Motor neuron (in vitro differentiated cells): ENCODE measurements at regions not wholly inside any gene's neighbourhood (a gene's known extent, or its start where the extent isn't known, plus 50 kb on each side); places are given as distances from the start of the nearest gene placed in this dataset.

Source experiments
- ATAC-seq, 8 experiments: fragments of 200-7000 bp; cut with Tn5 transposase; replicated peaks in 6 of 8; 2 replicates each; pipeline ENCODE4 v1.8.0; 2021; ENCODE audit warnings: mild to moderate bottlenecking in 8 of 8, moderate library complexity in 8 of 8
- H3K27ac ChIP-seq, 2 donors: fragments of 250-450 bp; sonication (Bioruptor Pico); 2 replicates each; pipeline ENCODE4 v1.9.0; 2021; ENCODE audit warnings: antibody characterized with exemption in 2 of 2, mild to moderate bottlenecking in 2 of 2, moderate library complexity in 1 of 2
- H3K4me1 ChIP-seq, 2 donors: fragments of 250-450 bp; sonication (Bioruptor Pico); replicated peaks in 1 of 2; 2 replicates each; pipeline ENCODE4 v1.6.1; 2021; ENCODE audit warnings: antibody characterized with exemption in 2 of 2, mild to moderate bottlenecking in 2 of 2, moderate library complexity in 1 of 2
- H3K4me3 ChIP-seq, 5 donors: fragments of 250-450 bp; sonication (Bioruptor Pico); 2 replicates each; pipeline ENCODE4 v1.9.0; 2021; ENCODE audit warnings: antibody characterized with exemption in 5 of 5, mild to moderate bottlenecking in 5 of 5, moderate library complexity in 4 of 5
- WGBS, 10 experiments: fragments of 450-650 bp; shearing (Covaris generic); methylation state at CpG; one replicate each; pipeline ENCODE4 v1.0.0; 2022; 5-methylcytosine and 5-hydroxymethylcytosine counted together
- in situ Hi-C, 9 experiments: fragments of 400-800 bp; cut with MboI; loops; one replicate each; pipeline ENCODE4 v1.15.0; 2021; ENCODE audit warnings: low sequenced_read_pairs in 9 of 9, low pct_unique_long_range_greater_than_20kb in 2 of 9; ENCODE audit not compliant: unreplicated experiment in 9 of 9

DNA sequence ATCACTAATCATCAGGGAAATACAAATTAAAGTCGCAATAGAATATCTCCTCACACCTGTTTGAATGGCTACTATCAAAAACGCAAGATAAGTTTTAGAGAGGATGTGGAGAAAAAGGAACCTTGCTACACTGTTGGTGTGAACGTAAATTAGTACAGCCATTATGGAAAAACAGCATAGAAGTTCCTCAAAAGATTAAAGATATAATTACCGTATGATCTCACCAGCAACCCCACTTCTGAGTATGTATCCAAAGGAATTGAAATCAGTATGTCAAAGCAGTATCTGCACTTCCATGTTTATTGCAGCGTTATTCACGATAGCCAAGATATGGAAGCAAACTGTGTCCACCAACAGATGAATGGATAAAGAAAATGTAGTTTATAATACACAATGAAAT, 164.4 kb downstream of the ZNF365 start:
- H3K27ac ChIP-seq: no peak overlapping the region
- in situ Hi-C loops: no loop called here
- ATAC-seq: no peak
- WGBS, 10 experiments: 60 to 100% (median 90%) methylated on average over 2 to 6 of the region's 6 CpGs
- no peak overlapping the region for H3K4me3 ChIP-seq
- no peaks in the 10 kb centered on the region for H3K4me1 ChIP-seq

DNA sequence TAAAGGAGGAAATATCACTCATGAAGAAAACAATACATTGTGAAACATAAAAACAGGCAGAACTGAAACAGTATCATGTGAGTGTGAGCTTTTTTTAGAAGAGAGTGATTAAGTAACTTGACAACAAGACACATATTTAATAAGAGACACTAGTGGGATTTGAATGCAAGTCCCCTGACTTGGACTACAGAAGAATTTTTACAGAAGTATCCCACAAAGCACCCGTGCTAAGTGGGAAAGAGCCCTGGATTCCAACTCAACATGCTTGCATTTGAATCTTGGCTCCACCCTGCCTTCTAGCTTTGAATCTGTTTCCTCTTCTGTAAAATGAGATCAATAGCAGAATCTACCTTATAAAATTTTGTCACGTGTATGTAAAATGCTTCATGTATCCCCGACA, 166.2 kb downstream of the ZNF365 start:
- Histone ChIP-seq H3K4me3 (no peak overlapping the region), H3K4me1 (no peaks in the 10 kb centered on the region), H3K27ac (no peak overlapping the region)
- in situ Hi-C loops: no loop called here
- ATAC-seq: no peak
- WGBS, 10 experiments: 0 to 83% (median 40%) methylated on average over 1 to 3 of the region's 3 CpGs; no CpG with 5 or more reads in 1 of the 10 experiments

DNA sequence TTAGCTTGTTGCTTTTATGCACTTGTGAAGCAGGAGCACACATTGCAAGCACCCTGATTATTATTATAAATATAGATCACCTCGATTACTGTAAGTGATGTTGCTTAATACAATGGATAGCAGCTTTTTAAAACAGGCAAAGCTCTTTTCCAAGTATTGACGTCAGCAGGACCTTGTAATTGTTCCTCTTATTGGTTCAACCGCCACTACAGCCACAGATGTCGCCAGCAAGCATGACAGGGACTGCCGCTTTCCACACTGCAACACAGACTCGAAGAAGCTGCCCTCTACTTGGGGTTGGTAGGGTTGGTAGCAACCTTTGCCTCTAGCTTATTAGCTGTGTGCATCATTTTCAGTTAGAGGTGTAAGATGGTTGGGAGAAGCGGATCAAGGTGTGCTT, 167.6 kb downstream of the ZNF365 start:
- no peak for ATAC-seq
- WGBS, 10 experiments: 20 to 100% (median 77%) methylated on average over 1 to 7 of the region's 7 CpGs; no CpG with 5 or more reads in 1 of the 10 experiments
- no peak overlapping the region for H3K27ac ChIP-seq
- no peaks in the 10 kb centered on the region for H3K4me1 ChIP-seq
- no peak overlapping the region for H3K4me3 ChIP-seq
- in situ Hi-C loops: no loop called here

DNA sequence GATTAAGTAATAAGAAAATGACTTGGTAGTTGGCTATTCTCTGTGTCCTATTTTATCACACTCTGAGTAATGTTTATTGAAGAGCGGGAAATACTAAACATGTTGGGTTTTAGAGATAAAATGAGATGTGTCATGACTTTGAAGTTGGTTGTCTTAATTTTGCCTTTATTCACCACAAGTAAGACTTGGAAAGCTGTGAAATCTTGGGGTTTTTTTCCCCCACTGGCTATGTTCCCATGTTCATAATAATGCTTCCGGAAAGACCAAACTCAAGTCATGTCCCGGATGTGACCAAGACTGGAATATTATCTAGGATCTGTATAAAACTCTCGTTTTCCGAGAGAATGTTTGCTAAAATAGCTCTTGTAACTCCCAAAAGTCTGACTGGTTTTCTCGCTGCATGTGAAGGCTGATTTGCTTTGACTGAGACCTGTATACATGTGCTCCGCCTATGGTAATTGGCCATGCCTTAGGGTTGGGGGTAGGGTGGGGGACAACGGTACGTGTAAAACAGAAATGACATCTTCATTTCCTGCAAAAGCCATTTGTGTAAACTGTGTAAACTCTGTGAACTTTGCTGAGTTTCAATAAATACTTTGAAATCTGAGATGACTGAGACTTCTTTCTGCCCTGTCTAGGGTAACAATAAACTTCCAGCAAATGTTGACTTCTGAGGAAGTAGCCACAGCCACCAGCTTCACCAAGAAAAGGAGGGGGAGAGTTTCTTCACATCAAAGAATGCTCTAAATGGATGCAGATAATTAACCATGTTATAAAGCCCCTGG, 169.6 kb downstream of the ZNF365 start:
- in situ Hi-C loops: no loop called here
- ATAC-seq: no peak
- Histone ChIP-seq H3K4me3 (no peak overlapping the region), H3K27ac (no peak overlapping the region), H3K4me1 (no peaks in the 10 kb centered on the region)
- 75 to 97% (median 88%) methylated on average over 1 to 8 of the region's 9 CpGs; no CpG with 5 or more reads in 1 of the 10 experiments for WGBS, 10 experiments

DNA sequence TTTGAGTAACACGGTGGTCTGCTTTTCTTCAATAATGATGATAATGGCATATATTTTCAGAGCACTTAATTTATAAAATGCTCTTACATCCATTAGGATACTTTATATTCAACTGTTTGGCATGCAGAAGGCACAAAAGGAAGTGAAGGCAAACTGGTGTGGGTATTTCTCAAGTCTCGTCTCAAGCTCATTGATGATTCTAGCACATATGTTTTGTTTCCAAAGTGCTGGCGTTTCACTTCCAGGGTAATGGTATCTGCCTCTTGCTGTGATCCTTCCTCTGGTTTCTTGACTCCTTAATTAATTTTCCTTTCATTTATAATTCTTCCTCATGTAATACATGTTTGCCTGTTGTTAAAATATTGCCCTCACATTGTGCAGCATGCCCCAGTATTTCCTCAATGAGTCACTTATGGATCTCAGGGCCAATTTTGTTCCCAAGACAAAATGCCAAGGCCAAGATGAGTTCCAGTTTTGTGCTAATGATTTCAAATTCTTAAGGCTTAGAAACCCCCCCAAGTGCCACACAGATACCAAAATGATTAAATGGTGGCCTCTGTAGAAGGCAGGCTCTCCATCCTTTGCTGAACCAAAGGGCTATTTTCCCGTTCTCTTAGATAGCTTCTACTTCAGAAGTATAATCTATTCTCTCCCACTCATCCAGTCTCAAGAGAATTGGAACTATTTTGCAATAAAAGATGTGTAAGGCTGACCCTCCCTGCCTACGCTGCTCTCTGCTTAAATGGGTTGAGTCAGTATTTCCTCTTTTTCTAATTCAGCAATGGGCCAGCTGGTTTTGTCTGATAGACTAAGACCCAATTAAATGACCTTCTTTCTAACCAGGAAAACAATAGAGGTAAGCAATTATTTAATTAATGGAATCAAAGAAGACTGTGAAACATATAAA, 171.2 kb downstream of the ZNF365 start:
- in situ Hi-C loops: no loop called here
- peak in 2 of 8 experiments; percentile 50 to 74 for ATAC-seq
- H3K4me1 ChIP-seq: peaks cover 1 to 4% of the 10 kb centered on the region in 2 donors
- 17 to 100% (median 90%) methylated on average over 1 to 5 of the region's 5 CpGs; no CpG with 5 or more reads in 1 of the 10 experiments for WGBS, 10 experiments
- H3K27ac ChIP-seq: no peak overlapping the region
- no peak overlapping the region for H3K4me3 ChIP-seq

DNA sequence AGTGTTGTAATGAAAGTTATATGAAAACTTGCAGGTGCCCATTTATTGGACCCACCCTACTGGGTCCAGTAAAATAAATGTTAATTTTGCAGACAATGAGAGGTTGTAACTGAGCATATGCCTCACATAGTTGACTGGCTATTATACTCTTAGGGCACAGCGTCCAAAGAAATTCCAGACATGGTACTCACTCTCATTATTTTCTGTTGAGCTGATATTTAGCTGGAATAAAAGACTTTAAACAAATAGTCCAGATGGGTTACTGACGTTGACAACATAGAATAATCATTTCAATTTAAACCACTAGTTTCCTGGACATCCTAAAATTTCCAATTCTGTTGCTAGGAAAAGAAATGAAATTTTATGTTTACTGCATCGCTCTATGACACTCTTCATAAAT, 174.5 kb downstream of the ZNF365 start:
- ATAC-seq: peak in 2 of 8 experiments; percentile 14 to 48
- in situ Hi-C loops: no loop called here
- Histone ChIP-seq H3K4me3 (no peak overlapping the region), H3K4me1 (peaks cover 4 to 6% of the 10 kb centered on the region in 2 donors), H3K27ac (no peak overlapping the region)
- WGBS, 10 experiments: 13 to 100% (median 65%) methylated on average over 2 to 3 of the region's 3 CpGs; no CpG with 5 or more reads in 1 of the 10 experiments

DNA sequence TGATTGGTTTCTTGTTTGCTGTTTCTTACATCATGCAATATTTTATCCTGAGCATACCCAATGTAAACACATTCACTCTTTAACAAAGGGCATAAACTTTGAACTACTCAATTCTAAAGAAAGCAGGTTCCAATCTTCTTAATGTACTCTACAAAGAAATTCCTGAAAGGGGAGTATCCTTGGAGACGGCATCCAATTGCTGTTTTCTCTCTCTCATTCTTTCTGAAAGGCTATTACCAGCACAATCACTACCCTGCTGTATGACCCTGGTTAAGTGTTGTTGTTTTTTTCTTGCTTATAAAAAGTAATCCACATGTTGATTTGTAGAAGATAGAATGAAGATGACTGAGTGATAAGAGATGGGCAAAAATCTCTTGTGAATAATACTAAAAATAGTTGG, 176.0 kb downstream of the ZNF365 start:
- in situ Hi-C loops: no loop called here

DNA sequence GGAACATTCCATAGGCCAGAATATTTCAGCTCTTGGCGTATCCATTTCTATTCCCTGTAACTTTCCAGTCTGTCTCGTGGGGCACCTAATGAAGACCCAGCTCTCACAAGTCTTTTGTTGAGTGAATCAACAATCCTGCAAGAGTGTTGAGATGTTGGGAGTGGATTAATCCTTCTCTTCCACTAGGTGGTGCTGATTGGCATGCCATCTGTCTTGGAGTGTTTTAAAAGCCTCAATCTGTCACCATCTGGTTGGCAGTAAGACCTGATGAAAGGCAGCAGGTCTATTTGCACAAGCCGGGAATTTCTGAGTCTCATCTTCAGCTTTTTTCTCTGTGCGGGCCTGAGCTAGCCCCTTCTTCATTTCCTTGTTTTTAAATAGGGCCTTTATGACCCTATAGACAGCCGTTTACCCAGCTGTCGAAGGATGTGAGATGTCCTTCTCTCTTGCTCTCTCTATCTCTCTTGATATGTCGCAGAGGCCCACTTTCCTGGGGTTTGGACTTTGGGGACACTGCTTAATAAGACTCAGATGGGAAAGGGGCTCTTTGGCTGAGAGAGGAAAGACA, 180.5 kb downstream of the ZNF365 start:
- in situ Hi-C loops: no loop called here
- Histone ChIP-seq H3K4me3 (no peak overlapping the region), H3K4me1 (peaks cover 3 to 8% of the 10 kb centered on the region in 2 donors), H3K27ac (no peak overlapping the region)
- peak in 3 of 8 experiments; percentile 74 to 97 (median 85) for ATAC-seq
- WGBS, 10 experiments: 59 to 86% (median 82%) methylated on average over 1 to 6 of the region's 7 CpGs; no CpG with 5 or more reads in 3 of the 10 experiments

More for the DNA sequence above, 176.0 kb downstream of the ZNF365 start:
- Histone ChIP-seq H3K27ac (no peak overlapping the region), H3K4me1 (peaks cover 4 to 6% of the 10 kb centered on the region in 2 donors), H3K4me3 (no peak overlapping the region)
- ATAC-seq: peak in 5 of 8 experiments; percentile 51 to 97 (median 90)
- 13 to 100% (median 38%) methylated on average over 1 of the region's 1 CpG; no CpG with 5 or more reads in 4 of the 10 experiments for WGBS, 10 experiments

DNA sequence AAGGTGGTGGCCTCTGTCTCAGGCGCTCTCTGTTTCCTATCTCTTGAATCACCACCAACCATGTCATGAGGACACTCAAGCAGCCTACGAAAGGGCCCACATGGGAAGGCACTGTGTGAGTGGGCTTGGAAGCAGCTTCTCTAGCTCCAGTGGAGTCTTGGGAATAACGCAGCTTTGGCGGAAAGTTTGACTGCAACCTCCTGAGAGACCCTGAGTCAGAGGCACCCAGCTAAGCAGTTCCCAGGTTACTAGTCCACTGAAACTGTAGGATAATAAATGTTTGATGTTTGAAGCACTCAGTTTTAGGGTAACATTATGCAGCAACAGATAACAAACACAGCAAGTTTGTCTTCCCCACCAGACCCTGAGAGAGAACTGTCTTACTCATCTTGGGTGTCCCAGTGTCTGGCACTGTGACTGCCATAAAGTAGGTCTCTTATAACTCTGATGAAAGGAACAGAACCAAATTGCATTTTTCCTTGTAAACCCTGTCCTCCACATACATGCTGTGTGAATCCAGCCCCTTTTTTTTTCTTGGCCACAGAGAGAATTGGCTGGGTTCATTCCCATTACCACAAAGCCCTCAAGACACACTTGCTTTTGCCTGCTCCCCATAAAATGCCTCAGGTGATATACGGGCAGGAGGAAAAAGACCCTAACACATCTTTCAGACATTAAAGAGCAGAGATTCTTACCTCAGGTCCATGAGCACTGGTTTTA, 185.5 kb downstream of the ZNF365 start:
- in situ Hi-C loops: no loop called here
- whole genome bisulfite sequencing, 10 experiments: 60 to 100% (median 86%) methylated on average over 1 to 5 of the region's 5 CpGs; no CpG with 5 or more reads in 3 of the 10 experiments
- peak in 1 of 8 experiments; percentile 4 for ATAC-seq
- Histone ChIP-seq H3K4me3 (no peak overlapping the region), H3K27ac (no peak overlapping the region), H3K4me1 (peaks cover 3 to 10% of the 10 kb centered on the region in 2 donors)

DNA sequence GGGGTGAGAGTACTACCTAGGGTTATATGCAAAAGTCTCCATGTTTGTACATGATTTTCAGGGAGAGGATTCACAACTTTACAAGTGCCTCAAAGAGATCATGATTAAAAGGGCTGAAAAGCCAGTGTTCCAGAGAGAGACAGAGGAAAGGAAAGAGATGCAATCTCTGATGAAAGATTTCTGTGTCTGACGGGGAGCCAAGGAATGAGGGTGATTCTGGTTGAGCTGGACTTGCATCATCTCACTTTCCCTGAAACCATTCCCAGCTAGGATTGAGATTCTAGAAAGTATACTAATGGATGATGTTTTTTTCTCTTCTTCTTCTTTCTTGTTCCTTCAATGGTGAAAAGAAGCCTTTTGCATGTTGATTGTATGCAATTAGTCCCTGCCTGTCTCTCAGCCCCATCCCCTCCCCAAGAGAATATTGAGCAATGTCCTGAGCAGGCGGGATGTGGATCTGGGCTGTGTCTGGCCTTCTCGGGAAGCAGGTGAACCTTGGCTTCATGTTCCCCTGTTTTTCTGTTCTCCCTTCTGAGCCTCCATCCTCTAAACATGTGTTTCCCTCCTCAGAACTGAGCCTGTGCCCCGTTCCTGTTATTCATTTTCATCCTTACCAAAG, 186.1 kb downstream of the ZNF365 start:
- WGBS, 10 experiments: 0 to 81% (median 43%) methylated on average over 1 to 4 of the region's 4 CpGs; no CpG with 5 or more reads in 1 of the 10 experiments
- Histone ChIP-seq H3K27ac (peak overlapping the region in 1 of 2 donors; percentile 27), H3K4me3 (no peak overlapping the region), H3K4me1 (peaks cover 3 to 10% of the 10 kb centered on the region in 2 donors)
- in situ Hi-C loops: no loop called here
- ATAC-seq: peak in 4 of 8 experiments; percentile 6 to 73 (median 40)

DNA sequence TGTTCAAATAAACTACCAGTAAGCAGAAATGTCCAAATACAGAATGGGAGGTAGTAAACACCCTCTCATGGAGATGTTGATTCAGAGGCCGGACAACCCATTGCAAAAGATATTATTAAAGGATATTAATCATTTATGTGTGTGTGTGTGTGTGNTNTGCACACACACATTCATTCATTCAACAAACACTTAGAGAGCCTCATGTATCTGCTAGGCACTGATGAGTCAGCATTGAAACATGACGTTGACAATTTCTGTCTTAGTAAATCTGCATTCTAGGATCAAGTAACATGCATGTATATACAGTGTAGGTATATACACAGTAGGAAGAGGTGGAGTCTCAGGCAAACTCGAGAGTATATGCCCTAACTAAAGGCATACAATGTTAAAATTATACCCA, 187.0 kb downstream of the ZNF365 start:
- 0 to 100% (median 78%) methylated on average over 1 to 3 of the region's 3 CpGs for WGBS, 10 experiments
- in situ Hi-C loops: no loop called here
- Histone ChIP-seq H3K4me3 (no peak overlapping the region), H3K4me1 (peaks cover 3 to 10% of the 10 kb centered on the region in 2 donors), H3K27ac (no peak overlapping the region)
- no peak for ATAC-seq

DNA sequence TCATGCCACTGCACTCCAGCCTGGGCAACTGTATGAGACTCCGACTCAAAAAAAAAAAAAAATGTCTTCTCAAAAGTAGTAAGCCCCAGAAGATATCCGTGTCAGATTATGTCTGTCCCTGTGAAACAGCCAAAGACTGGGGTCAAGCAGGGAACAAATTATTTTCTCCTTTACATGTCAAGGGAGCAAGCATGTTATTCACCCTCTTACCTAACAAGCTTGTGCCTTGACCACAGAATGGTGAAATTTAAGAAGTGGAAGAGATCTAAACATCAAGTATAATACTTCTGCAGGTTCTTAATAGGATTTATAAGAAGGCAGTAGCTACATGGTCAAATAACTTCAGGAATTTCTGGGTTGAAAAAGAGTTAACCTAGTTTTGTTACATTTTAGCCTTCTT, 187.9 kb downstream of the ZNF365 start:
- in situ Hi-C loops: no loop called here
- 0 to 100% (median 95%) methylated on average over 1 to 2 of the region's 2 CpGs; no CpG with 5 or more reads in 2 of the 10 experiments for WGBS, 10 experiments

More for the DNA sequence above, 187.9 kb downstream of the ZNF365 start:
- ATAC-seq: no peak
- H3K27ac ChIP-seq: no peak overlapping the region
- H3K4me1 ChIP-seq: peaks cover 3 to 10% of the 10 kb centered on the region in 2 donors
- no peak overlapping the region for H3K4me3 ChIP-seq
